ENCODE measurements at regions not wholly inside any gene's neighbourhood (a gene's known extent, or its start where the extent isn't known, plus 50 kb on each side); places are given as distances from the start of the nearest gene placed in this dataset.

DNA sequence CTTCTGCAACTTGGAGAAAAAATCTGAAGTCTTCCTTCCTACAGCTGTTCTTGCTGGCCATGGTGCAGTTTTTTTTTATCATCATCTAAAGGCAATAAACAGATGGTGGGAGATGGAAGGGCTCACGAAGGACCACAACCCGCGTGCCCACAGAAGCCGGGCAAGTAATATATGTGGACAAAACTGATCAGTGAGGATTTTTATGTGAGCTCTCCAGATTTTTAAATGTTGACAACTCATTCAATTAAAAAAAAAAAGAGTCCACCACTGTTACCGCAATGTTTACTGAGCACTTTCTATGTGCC is 55.9 kb upstream of the CREB1 start:
- TF ChIP-seq POLR2A (IDR thresholded peaks at IDR 0.05) = no peak
- TF ChIP-seq, protein P1, sequence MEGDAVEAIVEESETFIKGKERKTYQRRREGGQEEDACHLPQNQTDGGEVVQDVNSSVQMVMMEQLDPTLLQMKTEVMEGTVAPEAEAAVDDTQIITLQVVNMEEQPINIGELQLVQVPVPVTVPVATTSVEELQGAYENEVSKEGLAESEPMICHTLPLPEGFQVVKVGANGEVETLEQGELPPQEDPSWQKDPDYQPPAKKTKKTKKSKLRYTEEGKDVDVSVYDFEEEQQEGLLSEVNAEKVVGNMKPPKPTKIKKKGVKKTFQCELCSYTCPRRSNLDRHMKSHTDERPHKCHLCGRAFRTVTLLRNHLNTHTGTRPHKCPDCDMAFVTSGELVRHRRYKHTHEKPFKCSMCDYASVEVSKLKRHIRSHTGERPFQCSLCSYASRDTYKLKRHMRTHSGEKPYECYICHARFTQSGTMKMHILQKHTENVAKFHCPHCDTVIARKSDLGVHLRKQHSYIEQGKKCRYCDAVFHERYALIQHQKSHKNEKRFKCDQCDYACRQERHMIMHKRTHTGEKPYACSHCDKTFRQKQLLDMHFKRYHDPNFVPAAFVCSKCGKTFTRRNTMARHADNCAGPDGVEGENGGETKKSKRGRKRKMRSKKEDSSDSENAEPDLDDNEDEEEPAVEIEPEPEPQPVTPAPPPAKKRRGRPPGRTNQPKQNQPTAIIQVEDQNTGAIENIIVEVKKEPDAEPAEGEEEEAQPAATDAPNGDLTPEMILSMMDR (IDR thresholded peaks at IDR 0.05) = no peak

Measured in adrenal gland (tissue), 5 donors.